HEK293 (cell line): ENCODE measurements at regions not wholly inside any gene's neighbourhood (a gene's known extent, or its start where the extent isn't known, plus 50 kb on each side); places are given as distances from the start of the nearest gene placed in this dataset.

Experiments
- CTCF ChIA-PET: fragments of 350-600 bp; formaldehyde crosslinking; extraction: SDS; loops from one replicate; lab custom pipeline; 2021; ENCODE audit warnings: antibody characterized with exemption; lab: Yijun Ruan, JAX
- POLR2A ChIA-PET: fragments of 300-600 bp; formaldehyde crosslinking; extraction: SDS; loops from one replicate; lab custom pipeline; 2020; ENCODE audit warnings: antibody characterized with exemption, inconsistent platforms; lab: Yijun Ruan, JAX
- H3K27ac ChIP-seq: fragments of 200-500 bp; sonication (Bioruptor generic); 2 replicates; pipeline ENCODE4 v1.5.1; 2014; ENCODE audit warnings: low read depth, low read length, control low read depth, inconsistent platforms; ENCODE audit errors: extremely low read depth
- H3K36me3 ChIP-seq, 2 experiments: fragments of 200-500 bp in 1 of 2; sonication (Bioruptor generic) in 1 of 2; 1 replicate in 1 of 2; 2 replicates in 1 of 2; pipeline ENCODE4 v1.5.1; 2014 to 2017; ENCODE audit warnings: inconsistent platforms in 2 of 2, low read length in 2 of 2; ENCODE audit not compliant: control insufficient read depth in 2 of 2, insufficient read depth in 1 of 2
- H3K4me1 ChIP-seq: fragments of 200-500 bp; sonication (Bioruptor generic); 2 replicates; pipeline ENCODE4 v1.5.1; 2014; ENCODE audit warnings: mild to moderate bottlenecking, low read length, inconsistent platforms; ENCODE audit not compliant: control insufficient read depth, insufficient read depth
- H3K4me3 ChIP-seq: 2 replicates; pipeline ENCODE4 v1.5.1; 2011; ENCODE audit warnings: low read depth, mild to moderate bottlenecking, control low read depth, low read length, moderate library complexity
- H3K9me3 ChIP-seq: fragments of 200-500 bp; sonication (Bioruptor generic); 2 replicates; pipeline ENCODE4 v1.5.1; 2014; ENCODE audit warnings: low read depth, low read length, inconsistent platforms; ENCODE audit not compliant: control insufficient read depth, insufficient read depth
- BCL11B ChIP-seq: fragments of 450-650 bp; formaldehyde crosslinking; IDR thresholded peaks from 2 replicates; pipeline ENCODE4 v1.5.1; 2016; ENCODE audit warnings: low read depth, missing biosample characterization, missing genetic modification characterization
- CTCF ChIP-seq: fragments of 450-650 bp; formaldehyde crosslinking; IDR thresholded peaks from 2 replicates; pipeline ENCODE4 v1.5.1; 2016; ENCODE audit warnings: missing biosample characterization, missing genetic modification characterization
- FEZF1 ChIP-seq: fragments of 450-650 bp; formaldehyde crosslinking; IDR thresholded peaks from 2 replicates; pipeline ENCODE4 v1.5.1; 2016; ENCODE audit warnings: missing biosample characterization, missing genetic modification characterization
- GFI1B ChIP-seq: fragments of 450-650 bp; formaldehyde crosslinking; IDR thresholded peaks from 2 replicates; pipeline ENCODE4 v1.5.1; 2016; ENCODE audit warnings: missing biosample characterization, missing genetic modification characterization
- OVOL3 ChIP-seq: fragments of 450-650 bp; formaldehyde crosslinking; IDR thresholded peaks from 2 replicates; pipeline ENCODE4 v1.5.1; 2016; ENCODE audit warnings: missing biosample characterization, missing genetic modification characterization
- ZBTB10 ChIP-seq: fragments of 450-650 bp; formaldehyde crosslinking; IDR thresholded peaks from 2 replicates; pipeline ENCODE4 v1.5.1; 2016; ENCODE audit warnings: missing biosample characterization, missing genetic modification characterization
- ZBTB48 ChIP-seq: fragments of 450-650 bp; formaldehyde crosslinking; IDR thresholded peaks from 2 replicates; pipeline ENCODE4 v1.5.1; 2016; ENCODE audit warnings: missing biosample characterization, missing genetic modification characterization
- ZBTB7A ChIP-seq: fragments of 450-650 bp; formaldehyde crosslinking; IDR thresholded peaks from 2 replicates; pipeline ENCODE4 v1.5.1; 2016; ENCODE audit warnings: low read depth, missing biosample characterization, missing genetic modification characterization
- ZBTB8A ChIP-seq: fragments of 450-650 bp; formaldehyde crosslinking; IDR thresholded peaks from 2 replicates; pipeline ENCODE4 v1.5.1; 2016; ENCODE audit warnings: missing biosample characterization, missing genetic modification characterization
- ZNF112 ChIP-seq: fragments of 450-650 bp; formaldehyde crosslinking; IDR thresholded peaks from 2 replicates; pipeline ENCODE4 v1.5.0; 2017; ENCODE audit warnings: missing biosample characterization, missing genetic modification characterization
- ZNF114 ChIP-seq: fragments of 450-650 bp; formaldehyde crosslinking; IDR thresholded peaks from 2 replicates; pipeline ENCODE4 v1.5.0; 2017; ENCODE audit warnings: missing biosample characterization, missing genetic modification characterization
- ZNF155 ChIP-seq: fragments of 450-650 bp; formaldehyde crosslinking; IDR thresholded peaks from 2 replicates; pipeline ENCODE4 v1.5.1; 2016; ENCODE audit warnings: missing biosample characterization, missing genetic modification characterization
- ZNF2 ChIP-seq: fragments of 450-650 bp; formaldehyde crosslinking; IDR thresholded peaks from 2 replicates; pipeline ENCODE4 v1.5.1; 2016; ENCODE audit warnings: missing biosample characterization, missing genetic modification characterization
- ZNF350 ChIP-seq: fragments of 450-650 bp; formaldehyde crosslinking; IDR thresholded peaks from 2 replicates; pipeline ENCODE4 v1.5.0; 2017; ENCODE audit warnings: missing biosample characterization, mild to moderate bottlenecking, missing genetic modification characterization
- ZNF362 ChIP-seq: fragments of 450-650 bp; formaldehyde crosslinking; IDR thresholded peaks from 2 replicates; pipeline ENCODE4 v1.5.1; 2016; ENCODE audit warnings: missing biosample characterization, missing genetic modification characterization
- ZNF426 ChIP-seq: fragments of 450-650 bp; formaldehyde crosslinking; IDR thresholded peaks from 2 replicates; pipeline ENCODE4 v1.5.1; 2017; ENCODE audit warnings: missing biosample characterization, missing genetic modification characterization, mild to moderate bottlenecking, inconsistent platforms, moderate library complexity
- ZNF513 ChIP-seq: fragments of 450-650 bp; IDR thresholded peaks from 2 replicates; pipeline ENCODE4 v1.5.1; 2018; ENCODE audit warnings: missing biosample characterization, missing genetic modification characterization
- ZNF560 ChIP-seq: fragments of 450-650 bp; formaldehyde crosslinking; IDR thresholded peaks from 2 replicates; pipeline ENCODE4 v1.5.1; 2017; ENCODE audit warnings: missing biosample characterization, missing genetic modification characterization, borderline replicate concordance
- ZNF600 ChIP-seq: fragments of 450-650 bp; formaldehyde crosslinking; IDR thresholded peaks from 2 replicates; pipeline ENCODE4 v1.5.1; 2016; ENCODE audit warnings: missing biosample characterization, missing genetic modification characterization
- ZNF677 ChIP-seq: fragments of 450-650 bp; IDR thresholded peaks from 2 replicates; pipeline ENCODE4 v1.5.0; 2018; ENCODE audit warnings: missing biosample characterization, mild to moderate bottlenecking, missing genetic modification characterization, moderate library complexity
- ZNF776 ChIP-seq: fragments of 450-650 bp; formaldehyde crosslinking; IDR thresholded peaks from 2 replicates; pipeline ENCODE4 v1.5.0; 2017; ENCODE audit warnings: missing biosample characterization, missing genetic modification characterization, borderline replicate concordance
- ZNF792 ChIP-seq: fragments of 450-650 bp; formaldehyde crosslinking; IDR thresholded peaks from 2 replicates; pipeline ENCODE4 v1.5.1; 2016; ENCODE audit warnings: missing biosample characterization, missing genetic modification characterization
- ZNF843 ChIP-seq: fragments of 450-650 bp; formaldehyde crosslinking; IDR thresholded peaks from 2 replicates; pipeline ENCODE4 v1.5.1; 2016; ENCODE audit warnings: missing biosample characterization, missing genetic modification characterization
- ZSCAN30 ChIP-seq: fragments of 450-650 bp; IDR thresholded peaks from 2 replicates; pipeline ENCODE4 v1.5.1; 2018; ENCODE audit warnings: missing biosample characterization, mild to moderate bottlenecking, missing genetic modification characterization, moderate library complexity

- no peak for TF ChIP-seq ZNF843 (tag by site-specific recombination)
- TF ChIP-seq FEZF1, result no peak
- TF ChIP-seq BCL11B (tag by site-specific recombination), result no peak
- TF ChIP-seq ZNF792 (tag by site-specific recombination), result no peak
- no peak for TF ChIP-seq ZNF114 (tag by site-specific recombination)
- TF ChIP-seq ZNF2 (tag by site-specific recombination), result no peak
- no peak for TF ChIP-seq CTCF (tag by site-specific recombination)
- no peak for TF ChIP-seq ZNF776 (tag by site-specific recombination)
- TF ChIP-seq ZBTB10 (tag by site-specific recombination), result no peak
- Histone ChIP-seq H3K4me3 (no peak overlapping the region), H3K4me1 (peaks cover 5% of the 10 kb centered on the region; the same call in 1 of the 2 replicates), H3K9me3 (no peaks in the 10 kb centered on the region), H3K36me3 (no peaks in the 10 kb centered on the region), H3K27ac (no peak overlapping the region)
- ChIA-PET CTCF (no interaction called here), POLR2A (no interaction called here)
These were observed 481.7 kb upstream of the USP24 start for GRCh38 chr1:55696891-55697290.

GRCh38 chr1:55696181-55696754, 481.1 kb upstream of the USP24 start:
- no peak for TF ChIP-seq ZBTB7A (tag by site-specific recombination)
- TF ChIP-seq ZNF112 (tag by site-specific recombination), result no peak
- TF ChIP-seq ZNF426, result no peak
- TF ChIP-seq ZNF350 (tag by site-specific recombination), result no peak
- no peak for TF ChIP-seq OVOL3
- TF ChIP-seq ZNF513 (tag by site-specific recombination), result no peak
- TF ChIP-seq ZSCAN30, result no peak
- no peak for TF ChIP-seq GFI1B (tag by site-specific recombination)
- TF ChIP-seq ZNF600 (tag by site-specific recombination), result no peak
- TF ChIP-seq ZBTB48 (tag by site-specific recombination), result no peak
- no peak for TF ChIP-seq ZNF362 (tag by site-specific recombination)
- no peak for TF ChIP-seq ZBTB8A (tag by site-specific recombination)
- TF ChIP-seq ZNF155 (tag by site-specific recombination), result no peak
- no peak for TF ChIP-seq ZNF677 (tag by site-specific recombination)
- no peak for TF ChIP-seq ZNF560 (tag by site-specific recombination)
- no peaks in the 10 kb centered on the region for H3K36me3 ChIP-seq
- H3K9me3 ChIP-seq, result no peaks in the 10 kb centered on the region
- ChIA-PET CTCF (interaction anchor here (0.6 kb wide), 1 partner anchor 196 kb away, joined by 3 read pairs; no protein-coding TSS in a partner anchor), POLR2A (no interaction called here)
- no peak overlapping the region for H3K4me3 ChIP-seq
- H3K27ac ChIP-seq, result no peak overlapping the region
- peaks cover 5% of the 10 kb centered on the region; the same call in 1 of the 2 replicates for H3K4me1 ChIP-seq
